Right atrium auricular region (tissue), 2 donors: ENCODE measurements at regions not wholly inside any gene's neighbourhood (a gene's known extent, or its start where the extent isn't known, plus 50 kb on each side); places are given as distances from the start of the nearest gene placed in this dataset.

Experiments
- DNase-seq: peaks from one replicate; pipeline ENCODE4 v3.0.0-alpha.2; 2019; ENCODE audit warnings: low spot score
- H3K27ac ChIP-seq, 2 donors: fragments of 200-600 bp; sonication (generic); 1 replicate in 1 of 2; 2 replicates in 1 of 2; pipeline ENCODE4 v1.5.1; 2016 to 2019
- H3K27me3 ChIP-seq, 2 donors: fragments of 200-600 bp; sonication (generic); one replicate each; pipeline versions ENCODE4 v1.5.1 to v1.6.0; 2017 to 2019
- H3K36me3 ChIP-seq: fragments of 200-600 bp; sonication (generic); one replicate; pipeline ENCODE4 v1.5.1; 2016
- H3K4me1 ChIP-seq, 2 donors: fragments of 200-600 bp; sonication (generic); one replicate each; pipeline versions ENCODE4 v1.5.1 to v1.6.0; 2017 to 2019
- H3K4me3 ChIP-seq, 2 donors: fragments of 200-600 bp; sonication (generic); 1 replicate in 1 of 2; 2 replicates in 1 of 2; pipeline ENCODE4 v1.5.1; 2017 to 2019; ENCODE audit warnings: mild to moderate bottlenecking in 1 of 2, moderate library complexity in 1 of 2
- H3K9me3 ChIP-seq, 2 donors: fragments of 200-600 bp; sonication (generic); one replicate each; pipeline ENCODE4 v1.5.1; 2019
- TF ChIP-seq, protein P1 (sequence below), 2 donors: fragments of 200-600 bp; sonication (generic); IDR thresholded peaks; one replicate each; pipeline ENCODE4 v1.5.1; 2019; ENCODE audit warnings: antibody characterized with exemption in 2 of 2

DNA sequence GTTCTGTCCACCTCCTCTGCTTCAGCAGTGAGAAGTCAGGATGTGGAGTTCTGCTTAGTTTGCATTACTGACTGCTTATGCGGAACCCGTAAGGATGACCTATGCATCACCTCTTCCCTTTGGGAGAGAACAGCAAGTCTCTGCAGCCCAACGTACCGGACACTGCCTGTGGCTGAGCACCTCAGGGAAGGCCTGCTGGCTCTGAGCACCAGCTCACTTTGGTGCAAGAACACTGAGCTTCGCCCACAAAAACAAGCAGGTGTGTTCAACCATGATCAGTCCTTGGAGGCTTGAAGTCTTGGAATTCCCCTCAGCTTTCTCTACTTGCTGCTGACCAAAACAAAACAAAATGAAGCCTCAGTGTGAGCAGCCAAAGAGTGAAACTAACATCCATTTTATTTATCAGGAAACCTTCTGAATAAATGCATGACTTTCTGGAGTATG is 52.7 kb upstream of the NCK2 start:
- no peaks in the 10 kb centered on the region for H3K27me3 ChIP-seq
- no peak for DNase-seq

DNA sequence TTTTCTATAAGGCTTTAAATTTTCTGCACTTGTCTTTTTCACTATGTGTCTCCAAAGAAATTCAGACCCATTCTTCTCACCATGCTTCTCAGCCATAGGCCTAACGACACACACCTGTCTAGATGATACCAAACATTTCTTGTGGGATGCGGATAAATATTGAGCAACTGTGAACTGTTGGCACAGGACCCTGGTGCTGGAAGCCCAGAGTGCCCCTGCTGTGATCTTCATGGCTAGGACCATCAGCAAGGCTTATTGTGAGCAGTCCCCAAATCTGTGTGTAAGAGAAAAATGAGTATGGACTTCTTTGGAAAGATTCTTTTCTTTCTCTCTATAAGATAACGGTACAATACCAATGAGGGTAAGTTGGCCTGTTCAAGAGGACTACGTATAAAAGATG is 54.1 kb upstream of the NCK2 start:
- H3K27ac ChIP-seq: no peak overlapping the region
- TF ChIP-seq, protein P1, sequence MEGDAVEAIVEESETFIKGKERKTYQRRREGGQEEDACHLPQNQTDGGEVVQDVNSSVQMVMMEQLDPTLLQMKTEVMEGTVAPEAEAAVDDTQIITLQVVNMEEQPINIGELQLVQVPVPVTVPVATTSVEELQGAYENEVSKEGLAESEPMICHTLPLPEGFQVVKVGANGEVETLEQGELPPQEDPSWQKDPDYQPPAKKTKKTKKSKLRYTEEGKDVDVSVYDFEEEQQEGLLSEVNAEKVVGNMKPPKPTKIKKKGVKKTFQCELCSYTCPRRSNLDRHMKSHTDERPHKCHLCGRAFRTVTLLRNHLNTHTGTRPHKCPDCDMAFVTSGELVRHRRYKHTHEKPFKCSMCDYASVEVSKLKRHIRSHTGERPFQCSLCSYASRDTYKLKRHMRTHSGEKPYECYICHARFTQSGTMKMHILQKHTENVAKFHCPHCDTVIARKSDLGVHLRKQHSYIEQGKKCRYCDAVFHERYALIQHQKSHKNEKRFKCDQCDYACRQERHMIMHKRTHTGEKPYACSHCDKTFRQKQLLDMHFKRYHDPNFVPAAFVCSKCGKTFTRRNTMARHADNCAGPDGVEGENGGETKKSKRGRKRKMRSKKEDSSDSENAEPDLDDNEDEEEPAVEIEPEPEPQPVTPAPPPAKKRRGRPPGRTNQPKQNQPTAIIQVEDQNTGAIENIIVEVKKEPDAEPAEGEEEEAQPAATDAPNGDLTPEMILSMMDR (IDR thresholded peaks at IDR 0.05): no peak
- no peaks in the 10 kb centered on the region for H3K4me1 ChIP-seq
- no peaks in the 10 kb centered on the region for H3K9me3 ChIP-seq
- DNase-seq: no peak
- H3K4me3 ChIP-seq: no peak overlapping the region
- no peaks in the 10 kb centered on the region for H3K27me3 ChIP-seq
- H3K36me3 ChIP-seq: no peaks in the 10 kb centered on the region

More for the DNA sequence above, 52.7 kb upstream of the NCK2 start:
- TF ChIP-seq, protein P1 (IDR thresholded peaks at IDR 0.05): no peak
- Histone ChIP-seq H3K4me3 (no peak overlapping the region), H3K27ac (no peak overlapping the region), H3K9me3 (no peaks in the 10 kb centered on the region), H3K36me3 (no peaks in the 10 kb centered on the region), H3K4me1 (no peaks in the 10 kb centered on the region)

DNA sequence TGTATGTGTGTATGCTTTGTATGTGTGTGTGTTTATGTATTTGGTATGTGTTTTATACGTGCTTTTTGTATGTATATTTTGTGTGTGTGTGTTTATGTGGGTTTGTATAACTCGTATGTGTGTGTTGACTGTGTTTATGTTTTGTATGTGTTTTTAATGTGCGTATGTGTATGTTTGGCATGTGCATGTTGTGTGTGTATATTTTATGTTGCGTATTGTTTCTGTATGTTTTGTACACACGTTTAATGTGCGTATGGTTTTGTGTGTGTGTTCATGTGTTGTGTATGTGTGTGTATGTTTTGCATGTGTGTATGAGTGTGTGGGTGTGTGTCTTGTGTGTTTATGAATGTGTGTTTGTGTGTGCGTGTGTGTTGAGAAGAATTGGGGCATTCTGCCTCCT is 55.2 kb upstream of the NCK2 start:
- no peak overlapping the region for H3K27ac ChIP-seq
- no peaks in the 10 kb centered on the region for H3K27me3 ChIP-seq
- H3K4me1 ChIP-seq: no peaks in the 10 kb centered on the region
- TF ChIP-seq, protein P1 (IDR thresholded peaks at IDR 0.05): no peak
- no peaks in the 10 kb centered on the region for H3K36me3 ChIP-seq
- no peak overlapping the region for H3K4me3 ChIP-seq
- no peaks in the 10 kb centered on the region for H3K9me3 ChIP-seq
- DNase-seq: no peak

DNA sequence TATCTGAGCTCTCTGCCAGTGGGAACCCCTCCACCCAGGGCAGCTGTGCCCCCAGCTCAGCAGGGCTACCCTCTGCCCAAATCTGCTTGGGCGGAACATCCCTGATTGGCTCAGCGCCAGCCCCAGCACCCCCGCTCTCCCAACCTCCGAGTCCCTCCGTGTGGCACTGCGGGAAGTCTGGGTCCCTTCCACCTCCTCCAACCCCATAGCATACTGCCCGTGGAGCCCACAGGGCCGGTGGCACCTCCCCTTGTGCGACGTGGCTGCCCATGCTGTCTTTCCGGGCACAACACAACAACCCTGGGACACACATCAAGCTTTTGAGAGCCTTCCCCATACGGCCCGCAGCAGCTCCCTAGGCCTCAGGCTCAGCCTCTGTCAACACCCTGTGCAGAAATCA is 55.8 kb upstream of the NCK2 start:
- TF ChIP-seq, protein P1 (IDR thresholded peaks at IDR 0.05): no peak
- Histone ChIP-seq H3K27ac (no peak overlapping the region), H3K4me3 (no peak overlapping the region), H3K4me1 (no peaks in the 10 kb centered on the region), H3K9me3 (no peaks in the 10 kb centered on the region), H3K36me3 (no peaks in the 10 kb centered on the region), H3K27me3 (no peaks in the 10 kb centered on the region)
- no peak for DNase-seq

DNA sequence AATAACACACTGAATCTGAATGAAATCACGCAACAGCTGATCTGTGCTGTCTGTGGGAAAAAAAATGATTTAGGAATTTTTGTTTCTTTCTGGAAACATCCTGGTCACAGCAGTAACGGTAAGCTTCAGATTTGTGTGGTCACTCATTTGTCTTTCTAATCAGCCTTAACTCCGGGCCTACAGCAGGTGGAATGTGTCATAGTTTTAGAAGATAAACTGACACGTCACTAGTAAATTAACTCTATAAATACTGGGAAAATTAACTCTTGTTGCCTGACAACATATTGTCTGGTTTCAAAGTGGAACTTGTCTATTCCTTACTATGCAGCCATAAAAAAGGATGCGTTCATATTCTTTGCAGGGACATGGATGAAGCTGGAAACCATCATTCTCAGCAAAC is 58.1 kb upstream of the NCK2 start:
- H3K27me3 ChIP-seq: no peaks in the 10 kb centered on the region
- TF ChIP-seq, protein P1 (IDR thresholded peaks at IDR 0.05): no peak
- no peaks in the 10 kb centered on the region for H3K4me1 ChIP-seq
- no peaks in the 10 kb centered on the region for H3K9me3 ChIP-seq
- H3K4me3 ChIP-seq: no peak overlapping the region
- no peak overlapping the region for H3K27ac ChIP-seq
- no peak for DNase-seq
- no peaks in the 10 kb centered on the region for H3K36me3 ChIP-seq

DNA sequence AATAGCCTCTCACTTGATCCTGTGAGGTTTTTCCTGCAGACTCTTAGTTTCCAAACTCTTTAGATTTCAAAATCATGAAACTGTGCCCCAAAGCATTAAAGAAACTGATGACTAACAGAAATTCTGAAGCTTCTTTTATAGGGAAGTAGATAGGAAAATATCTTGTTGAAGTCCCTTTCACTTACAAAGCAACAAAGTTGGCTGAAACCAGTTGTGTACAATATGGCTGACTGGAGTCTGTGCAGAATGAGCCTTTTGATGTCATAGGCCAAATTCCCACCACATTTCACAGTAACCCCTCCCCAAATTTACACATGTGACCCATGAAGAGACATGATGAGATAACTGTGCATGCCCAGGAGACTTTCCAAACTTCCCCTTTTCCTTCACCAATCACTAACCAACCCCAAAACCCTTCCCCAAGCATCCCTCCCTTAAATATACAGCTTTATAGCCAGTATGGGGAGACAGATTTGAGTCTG is 61.7 kb upstream of the NCK2 start:
- TF ChIP-seq, protein P1 (IDR thresholded peaks at IDR 0.05): no peak
- no peaks in the 10 kb centered on the region for H3K36me3 ChIP-seq
- H3K27ac ChIP-seq: no peak overlapping the region
- no peak overlapping the region for H3K4me3 ChIP-seq
- H3K9me3 ChIP-seq: no peaks in the 10 kb centered on the region
- no peaks in the 10 kb centered on the region for H3K4me1 ChIP-seq
- no peaks in the 10 kb centered on the region for H3K27me3 ChIP-seq
- no peak for DNase-seq
